ENCODE measurements at regions not wholly inside any gene's neighbourhood (a gene's known extent, or its start where the extent isn't known, plus 50 kb on each side); places are given as distances from the start of the nearest gene placed in this dataset.

GRCh38 chr17:12391468-12391867 is 274.2 kb upstream of the MYOCD start:
- Histone ChIP-seq H3K9me3 (no peaks in the 10 kb centered on the region), H3K27ac (no peak overlapping the region), H3K4me1 (replicated peaks) (no peaks in the 10 kb centered on the region), H3K36me3 (no peaks in the 10 kb centered on the region), H3K4me3 (no peak overlapping the region), H3K27me3 (replicated peaks; ENCODE audit: insufficient read depth) (no peaks in the 10 kb centered on the region)
- no peak for TF ChIP-seq POLR2AphosphoS5 (IDR thresholded peaks at IDR 0.05)
- no peak for TF ChIP-seq POLR2A (IDR thresholded peaks at IDR 0.05)
- TF ChIP-seq CTCF (IDR thresholded peaks at IDR 0.05) = no peak
- DNase-seq (ENCODE audit: low spot score) = no peak
- intact Hi-C loops (cut with DNase I) = no loop called here
- 11% methylated on average over 3 of the region's 3 CpGs for WGBS

- H3K9me3 ChIP-seq = no peaks in the 10 kb centered on the region
- no peak overlapping the region for H3K4me3 ChIP-seq
- 63% methylated on average over 5 of the region's 5 CpGs for WGBS
- H3K4me1 ChIP-seq (replicated peaks) = no peaks in the 10 kb centered on the region
- no peaks in the 10 kb centered on the region for H3K27me3 ChIP-seq (replicated peaks; ENCODE audit: insufficient read depth)
- intact Hi-C loops (cut with DNase I) = no loop called here
- no peaks in the 10 kb centered on the region for H3K36me3 ChIP-seq
- DNase-seq (ENCODE audit: low spot score) = no peak
- TF ChIP-seq POLR2AphosphoS5 (IDR thresholded peaks at IDR 0.05) (no peak), CTCF (IDR thresholded peaks at IDR 0.05) (no peak), POLR2A (IDR thresholded peaks at IDR 0.05) (no peak)
- H3K27ac ChIP-seq = no peak overlapping the region
Observed at GRCh38 chr17:12395733-12396354, 269.8 kb upstream of the MYOCD start.

- H3K27ac ChIP-seq = no peak overlapping the region
- no peaks in the 10 kb centered on the region for H3K4me1 ChIP-seq (replicated peaks)
- no peaks in the 10 kb centered on the region for H3K36me3 ChIP-seq
- intact Hi-C loops (cut with DNase I) = no loop called here
- TF ChIP-seq POLR2A (IDR thresholded peaks at IDR 0.05) (no peak), POLR2AphosphoS5 (IDR thresholded peaks at IDR 0.05) (no peak), CTCF (IDR thresholded peaks at IDR 0.05) (no peak)
- H3K27me3 ChIP-seq (replicated peaks; ENCODE audit: insufficient read depth) = no peaks in the 10 kb centered on the region
- H3K4me3 ChIP-seq = no peak overlapping the region
- 35% methylated on average over 8 of the region's 8 CpGs for WGBS
- DNase-seq (ENCODE audit: low spot score) = no peak
- H3K9me3 ChIP-seq = no peaks in the 10 kb centered on the region
Observed at GRCh38 chr17:12398441-12399051, 267.1 kb upstream of the MYOCD start.

- TF ChIP-seq POLR2AphosphoS5 (IDR thresholded peaks at IDR 0.05) (no peak), CTCF (IDR thresholded peaks at IDR 0.05) (no peak), POLR2A (IDR thresholded peaks at IDR 0.05) (no peak)
- no peak for DNase-seq (ENCODE audit: low spot score)
- Histone ChIP-seq H3K4me1 (replicated peaks) (no peaks in the 10 kb centered on the region), H3K4me3 (no peak overlapping the region), H3K36me3 (no peaks in the 10 kb centered on the region), H3K27ac (no peak overlapping the region), H3K27me3 (replicated peaks; ENCODE audit: insufficient read depth) (no peaks in the 10 kb centered on the region), H3K9me3 (no peaks in the 10 kb centered on the region)
- intact Hi-C loops (cut with DNase I) = no loop called here
- WGBS = 83% methylated on average over 5 of the region's 5 CpGs
Observed at GRCh38 chr17:12402963-12403622, 262.6 kb upstream of the MYOCD start.

All from prostate gland (tissue), 2 donors.